NB4 (cell line): ENCODE measurements at regions not wholly inside any gene's neighbourhood (a gene's known extent, or its start where the extent isn't known, plus 50 kb on each side); places are given as distances from the start of the nearest gene placed in this dataset.

Source experiments
- CTCF ChIP-seq: IDR thresholded peaks from one replicate; pipeline ENCODE4 v1.5.1; 2012; ENCODE audit warnings: low read depth, low read length
- POLR2A ChIP-seq: IDR thresholded peaks from 2 replicates; pipeline ENCODE4 v1.6.1; 2011; ENCODE audit warnings: mild to moderate bottlenecking; ENCODE audit not compliant: insufficient read length; ENCODE audit errors: extremely low read depth

DNA sequence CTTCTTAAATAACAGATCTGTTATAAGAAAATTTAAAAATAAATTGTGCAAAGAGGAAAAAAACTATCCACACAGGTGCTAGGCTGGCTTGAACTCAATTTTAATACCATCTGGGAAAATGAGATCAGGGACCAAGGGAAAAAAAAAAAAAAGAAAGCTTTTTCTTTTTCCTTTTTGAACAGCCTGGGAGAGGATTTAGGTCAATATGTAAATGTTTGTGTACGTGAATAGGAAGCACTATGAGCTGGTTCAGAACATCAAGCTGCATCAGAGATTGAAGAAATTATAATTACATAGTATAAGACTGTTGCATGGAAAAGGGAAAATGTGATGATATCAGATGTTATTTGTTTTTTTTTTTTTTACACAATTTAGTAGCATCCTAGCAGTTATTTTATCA is 548.0 kb downstream of the ARL4A start:
- TF ChIP-seq POLR2A (no peak), CTCF (no peak)
